Activated CD4-positive, alpha-beta T cell treated with anti-CD3 and anti-CD28 coated beads, Interleukin-2, amount 50 U/mL, for 4 hours (primary cell): ENCODE measurements at regions not wholly inside any gene's neighbourhood (a gene's known extent, or its start where the extent isn't known, plus 50 kb on each side); places are given as distances from the start of the nearest gene placed in this dataset.
"Not testable (repeated sequence)": the region's sequence is repeated elsewhere in the genome, so short reads cannot be mapped to it uniquely, and the experiment has no call there.

Source experiments
- DNase-seq, 2 experiments: peaks; one replicate each; pipeline ENCODE4 v3.0.0-alpha.2; 2020

DNA sequence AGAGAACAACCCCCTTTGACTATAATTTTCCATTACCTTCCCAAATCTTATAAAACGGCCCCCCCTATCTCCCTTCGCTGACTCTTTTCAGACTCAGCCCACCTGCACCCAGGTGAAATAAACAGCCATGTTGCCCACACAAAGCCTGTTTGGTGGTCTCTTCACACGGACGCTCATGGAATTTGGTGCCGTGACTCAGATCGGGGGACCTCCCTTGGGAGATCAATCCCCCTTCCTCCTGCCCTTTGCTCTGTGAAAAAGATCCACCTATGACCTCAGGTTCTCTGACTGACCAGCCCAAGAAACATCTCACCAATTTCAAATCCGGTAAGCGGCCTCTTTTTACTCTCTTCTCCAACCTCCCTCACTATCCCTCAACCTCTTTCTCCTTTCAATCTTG, 146.8 kb upstream of the TRIB2 start:
- DNase-seq, result not testable (repeated sequence)

- DNase-seq, result no peak
Measured at GRCh38 chr2:12577091-12577490, 139.6 kb upstream of the TRIB2 start.

- no peak for DNase-seq
Measured at GRCh38 chr2:12577567-12578253, 139.0 kb upstream of the TRIB2 start.

- no peak for DNase-seq
Measured at GRCh38 chr2:12579018-12579417, 137.7 kb upstream of the TRIB2 start.

- no peak for DNase-seq
Measured at GRCh38 chr2:12584338-12584737, 132.4 kb upstream of the TRIB2 start.

- no peak for DNase-seq
Measured at GRCh38 chr2:12585784-12586183, 131.0 kb upstream of the TRIB2 start.

DNA sequence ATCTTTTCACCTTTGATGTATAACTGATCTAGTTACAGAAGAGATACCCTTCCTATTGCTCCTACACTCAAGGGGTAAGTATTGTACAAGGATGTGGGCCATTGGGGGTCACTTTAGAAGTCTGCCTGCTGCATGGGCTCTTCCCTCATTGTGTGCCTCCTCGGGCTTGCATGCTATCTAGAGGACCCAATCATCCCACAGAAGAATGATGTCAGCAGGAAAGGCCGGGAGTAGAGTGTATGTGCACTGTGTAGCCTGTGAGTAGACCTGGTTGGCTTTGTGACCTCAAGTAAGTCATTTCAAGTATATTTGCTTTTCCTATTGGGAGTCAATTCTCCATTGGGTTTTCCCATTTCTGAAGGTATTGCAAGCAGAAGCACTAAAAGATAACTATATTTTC, 129.5 kb upstream of the TRIB2 start:
- DNase-seq, result no peak

DNA sequence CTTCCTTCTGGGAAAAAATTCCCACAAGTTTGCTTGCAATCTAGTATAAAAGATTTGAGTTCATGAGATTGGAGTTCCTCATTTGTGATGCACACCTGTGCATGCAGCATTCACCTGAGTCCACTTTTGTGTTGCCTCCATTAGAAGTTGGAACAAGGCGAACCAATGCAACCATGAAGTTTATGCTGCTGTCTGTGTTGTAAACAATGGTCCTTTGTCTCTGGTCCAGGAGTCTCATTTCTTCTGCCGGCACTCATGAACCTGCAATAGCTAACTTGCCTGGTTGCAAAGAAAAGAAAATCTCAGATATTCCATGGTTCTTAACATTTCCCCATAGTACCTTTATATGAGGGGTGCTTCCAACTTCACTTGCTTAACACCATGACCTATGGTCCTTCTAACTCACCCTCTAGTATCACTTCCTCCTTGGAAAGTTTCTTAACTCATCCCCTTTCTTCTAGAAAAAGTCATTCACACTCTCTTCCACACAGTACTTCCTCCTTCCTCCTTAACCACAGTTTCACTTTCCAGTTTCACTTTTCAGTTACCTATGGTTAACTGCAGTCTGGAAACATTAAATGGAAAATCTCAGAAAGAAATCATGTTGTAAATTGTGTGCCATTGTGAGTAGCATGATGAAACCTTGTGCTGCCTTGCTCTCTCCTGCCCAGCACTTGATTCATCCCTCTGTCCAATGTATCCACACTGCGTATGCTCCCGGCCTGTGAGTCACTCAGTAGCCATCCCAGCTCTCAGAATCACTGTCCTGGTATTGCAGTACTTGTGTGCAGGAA, 128.8 kb upstream of the TRIB2 start:
- no peak for DNase-seq

DNA sequence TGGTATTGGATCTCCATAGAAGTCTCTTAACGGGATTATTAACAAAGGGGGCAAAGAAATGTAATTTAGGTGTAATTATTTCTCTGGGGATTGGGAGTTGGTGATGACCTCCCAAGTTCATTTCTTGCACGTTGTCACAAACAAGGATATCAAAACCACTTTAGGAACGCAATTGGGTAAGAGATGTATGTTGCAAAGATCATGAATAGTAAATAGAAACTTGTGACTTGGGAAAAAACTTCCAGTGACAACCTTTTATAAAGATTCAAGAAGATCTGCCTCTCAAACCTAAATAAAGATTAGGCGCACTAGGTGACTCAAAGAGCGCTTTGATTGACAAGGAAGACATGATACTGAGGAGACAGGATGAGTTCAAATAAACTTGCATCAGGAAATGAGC, 127.8 kb upstream of the TRIB2 start:
- no peak for DNase-seq

GRCh38 chr2:12589802-12590320, 126.9 kb upstream of the TRIB2 start:
- no peak for DNase-seq

GRCh38 chr2:12592296-12592695, 124.4 kb upstream of the TRIB2 start:
- no peak for DNase-seq

GRCh38 chr2:12594590-12594989, 122.1 kb upstream of the TRIB2 start:
- DNase-seq, result no peak

GRCh38 chr2:12596771-12597170, 120.0 kb upstream of the TRIB2 start:
- no peak for DNase-seq

- no peak for DNase-seq
Measured at GRCh38 chr2:12597610-12598009, 119.1 kb upstream of the TRIB2 start.

- no peak for DNase-seq
Measured at GRCh38 chr2:12602661-12603060, 114.1 kb upstream of the TRIB2 start.

DNA sequence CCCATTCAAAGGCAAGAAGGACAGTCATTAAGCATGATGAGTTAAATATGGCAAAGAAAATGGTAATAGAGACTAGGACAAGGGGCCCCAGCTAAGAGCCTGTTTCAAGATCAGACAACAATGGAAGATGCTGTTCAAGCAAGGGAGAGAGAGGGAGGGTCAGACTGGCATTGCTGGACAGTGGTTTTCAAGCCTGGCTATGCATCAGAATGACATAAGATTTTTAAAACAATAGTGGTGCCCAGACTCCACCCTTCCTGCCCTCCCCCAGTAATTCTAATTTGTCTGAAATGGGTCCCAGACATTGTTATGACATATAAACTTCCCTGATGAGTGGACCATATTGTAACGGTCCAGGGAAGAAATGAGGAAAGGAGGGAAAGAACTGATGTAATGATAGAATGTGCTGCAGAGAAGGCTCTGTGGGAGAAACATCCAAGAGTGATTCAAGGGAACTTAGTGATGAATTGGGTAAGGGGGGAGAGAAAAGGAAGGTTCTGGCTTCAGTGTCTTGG, 112.9 kb upstream of the TRIB2 start:
- no peak for DNase-seq

DNA sequence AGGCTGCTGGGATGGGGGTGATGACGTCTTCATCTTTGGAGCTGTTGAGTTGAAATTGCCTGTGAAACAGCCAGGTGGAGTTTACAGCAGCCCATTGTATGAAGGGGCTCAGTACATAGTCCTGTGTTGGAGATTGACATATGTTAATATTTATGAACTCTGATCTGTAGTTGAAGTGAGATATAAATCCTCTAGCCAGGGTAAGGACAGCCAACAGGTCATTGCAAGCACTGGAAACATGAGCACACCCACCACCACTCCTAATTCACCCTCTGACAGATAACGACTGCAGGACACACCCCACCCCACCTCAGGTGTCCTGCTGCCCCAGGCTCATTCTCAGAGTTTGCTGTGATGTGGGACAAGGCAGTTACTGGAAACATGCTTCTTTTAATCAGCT, 112.4 kb upstream of the TRIB2 start:
- DNase-seq, result no peak

- DNase-seq, result no peak
Measured at GRCh38 chr2:12605366-12605765, 111.4 kb upstream of the TRIB2 start.

DNA sequence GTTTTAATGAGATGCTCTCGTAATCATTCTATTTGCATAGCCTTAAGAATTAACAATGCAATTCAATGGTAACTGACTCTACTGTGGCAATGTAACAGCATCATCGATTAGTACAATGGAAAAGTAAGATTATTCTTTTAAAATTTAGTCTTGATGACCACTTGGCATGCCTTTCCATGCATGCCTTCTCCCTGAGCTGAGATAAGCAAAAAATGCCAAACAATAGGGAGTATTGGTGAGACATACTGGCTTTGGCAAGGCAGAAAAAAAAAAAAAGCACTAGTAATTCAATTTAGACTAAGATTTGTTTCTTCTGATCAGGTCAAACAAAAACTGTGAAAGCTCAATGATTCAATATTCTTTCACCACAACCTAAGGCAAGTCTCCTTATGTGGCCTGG, 110.8 kb upstream of the TRIB2 start:
- DNase-seq, result no peak

- DNase-seq, result no peak
Measured at GRCh38 chr2:12606472-12607000, 110.2 kb upstream of the TRIB2 start.

GRCh38 chr2:12607971-12608370, 108.8 kb upstream of the TRIB2 start:
- DNase-seq, result no peak

GRCh38 chr2:12610314-12610713, 106.4 kb upstream of the TRIB2 start:
- no peak for DNase-seq

DNA sequence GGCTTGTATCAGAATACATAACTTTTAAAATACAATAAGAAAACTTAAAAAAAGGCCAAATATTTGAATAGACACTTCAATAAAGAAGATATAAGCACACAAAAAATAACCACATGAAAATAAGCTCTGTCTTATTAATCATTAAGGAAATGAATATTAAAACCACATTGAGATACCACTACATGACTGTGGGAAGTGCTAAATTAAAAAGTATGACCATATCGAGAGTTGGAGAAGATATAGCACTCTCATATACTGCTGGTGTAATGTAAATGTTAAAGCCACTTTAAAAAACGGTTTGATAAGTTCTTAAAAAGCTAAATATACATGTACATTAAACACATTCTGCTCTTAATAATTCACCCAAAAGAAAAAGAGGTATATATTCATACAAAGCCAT, 104.6 kb upstream of the TRIB2 start:
- no peak for DNase-seq

GRCh38 chr2:12612671-12613070, 104.1 kb upstream of the TRIB2 start:
- DNase-seq, result no peak
